ENCODE measurements at regions not wholly inside any gene's neighbourhood (a gene's known extent, or its start where the extent isn't known, plus 50 kb on each side); places are given as distances from the start of the nearest gene placed in this dataset.

DNA sequence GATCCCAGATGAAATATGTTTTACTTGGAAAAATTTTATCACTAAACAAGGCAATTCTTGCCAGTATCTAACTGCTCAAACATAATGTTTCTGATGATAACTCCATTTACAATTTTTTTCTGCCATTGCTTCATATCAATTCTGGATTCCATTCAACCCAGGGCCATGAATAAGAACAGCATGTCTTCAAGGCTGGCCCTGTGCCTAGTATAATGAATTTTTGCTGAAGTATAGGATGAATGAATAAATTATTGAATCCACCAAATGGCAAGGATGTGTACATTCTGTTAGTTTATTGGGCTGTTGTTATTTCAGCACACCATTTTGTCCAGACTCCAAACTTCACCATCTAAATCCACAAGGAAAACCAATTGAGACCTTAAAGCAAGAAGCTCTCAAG is 414.7 kb downstream of the HS3ST3B1 start:
- Histone ChIP-seq H2AFZ (ENCODE audit: insufficient read depth, low read depth, low read length, poor library complexity, severe bottlenecking) (no peak overlapping the region), H3K27ac (ENCODE audit: low read depth in 1 of 2, low read length in 2 of 2) (no peak overlapping the region), H3K4me2 (replicated peaks; ENCODE audit: extremely low read depth, low read length, poor library complexity, severe bottlenecking) (no peak overlapping the region), H4K20me1 (ENCODE audit: insufficient read depth, low read length) (no peaks in the 10 kb centered on the region), H3K4me1 (ENCODE audit: control insufficient read depth in 1 of 2, insufficient read depth in 2 of 2, low read length in 2 of 2) (peaks cover 12 to 28% of the 10 kb centered on the region in 2 donors), H3K4me3 (replicated peaks in 1 of 3; ENCODE audit: low read depth in 2 of 3, low read length in 3 of 3) (no peak overlapping the region), H3K9me3 (replicated peaks in 1 of 2; ENCODE audit: control insufficient read depth in 1 of 2, insufficient read depth in 1 of 2, low read length in 2 of 2) (no peaks in the 10 kb centered on the region), H3K79me2 (ENCODE audit: insufficient read depth, low read length) (no peaks in the 10 kb centered on the region), H3K36me3 (replicated peaks in 1 of 2; ENCODE audit: control insufficient read depth in 1 of 2, insufficient read depth in 2 of 2, low read length in 2 of 2) (no peaks in the 10 kb centered on the region), H3K27me3 (ENCODE audit: control insufficient read depth in 2 of 2, insufficient read depth in 2 of 2, low read length in 2 of 2) (no peaks in the 10 kb centered on the region), H3K9ac (ENCODE audit: insufficient read depth, low read length, poor library complexity, severe bottlenecking) (no peak overlapping the region)
- Mint-ChIP-seq H3K9me3 (peaks cover 0 to 4% (median 0%) of the 10 kb centered on the region in 7 donors), H3K27ac (no peak overlapping the region), H3K36me3 (peaks cover 0 to 3% of the 10 kb centered on the region in 2 donors), H3K4me1 (peaks cover 23% of the 10 kb centered on the region), H3K4me3 (no peak overlapping the region), H3K27me3 (ENCODE audit: low read depth in 3 of 3) (peaks cover 0 to 1% (median 0%) of the 10 kb centered on the region in 3 donors)
- no peak for DNase-seq
- TF ChIP-seq, protein P1, sequence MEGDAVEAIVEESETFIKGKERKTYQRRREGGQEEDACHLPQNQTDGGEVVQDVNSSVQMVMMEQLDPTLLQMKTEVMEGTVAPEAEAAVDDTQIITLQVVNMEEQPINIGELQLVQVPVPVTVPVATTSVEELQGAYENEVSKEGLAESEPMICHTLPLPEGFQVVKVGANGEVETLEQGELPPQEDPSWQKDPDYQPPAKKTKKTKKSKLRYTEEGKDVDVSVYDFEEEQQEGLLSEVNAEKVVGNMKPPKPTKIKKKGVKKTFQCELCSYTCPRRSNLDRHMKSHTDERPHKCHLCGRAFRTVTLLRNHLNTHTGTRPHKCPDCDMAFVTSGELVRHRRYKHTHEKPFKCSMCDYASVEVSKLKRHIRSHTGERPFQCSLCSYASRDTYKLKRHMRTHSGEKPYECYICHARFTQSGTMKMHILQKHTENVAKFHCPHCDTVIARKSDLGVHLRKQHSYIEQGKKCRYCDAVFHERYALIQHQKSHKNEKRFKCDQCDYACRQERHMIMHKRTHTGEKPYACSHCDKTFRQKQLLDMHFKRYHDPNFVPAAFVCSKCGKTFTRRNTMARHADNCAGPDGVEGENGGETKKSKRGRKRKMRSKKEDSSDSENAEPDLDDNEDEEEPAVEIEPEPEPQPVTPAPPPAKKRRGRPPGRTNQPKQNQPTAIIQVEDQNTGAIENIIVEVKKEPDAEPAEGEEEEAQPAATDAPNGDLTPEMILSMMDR (IDR thresholded peaks at IDR 0.05) = no peak
- intact Hi-C loops (cut with micrococcal nuclease) = no loop called here

- no peaks in the 10 kb centered on the region for H3K27me3 ChIP-seq (ENCODE audit: control insufficient read depth in 2 of 2, insufficient read depth in 2 of 2, low read length in 2 of 2)
- H2AFZ ChIP-seq (ENCODE audit: insufficient read depth, low read depth, low read length, poor library complexity, severe bottlenecking) = peak overlapping the region; percentile 16
- H3K27me3 Mint-ChIP-seq (ENCODE audit: low read depth in 3 of 3) = no peaks in the 10 kb centered on the region
- peak overlapping the region; percentile 45 to 81 (median 67) for H3K27ac Mint-ChIP-seq
- TF ChIP-seq, protein P1 (IDR thresholded peaks at IDR 0.05) = no peak
- H3K79me2 ChIP-seq (ENCODE audit: insufficient read depth, low read length) = no peaks in the 10 kb centered on the region
- no CpG with 5 or more reads among the region's 1 CpG for WGBS (ENCODE audit: insufficient coverage)
- H3K4me3 ChIP-seq (replicated peaks in 1 of 3; ENCODE audit: low read depth in 2 of 3, low read length in 3 of 3) = peak overlapping the region in 1 of 3 experiments; percentile 18
- peaks cover 12 to 28% of the 10 kb centered on the region in 2 donors for H3K4me1 ChIP-seq (ENCODE audit: control insufficient read depth in 1 of 2, insufficient read depth in 2 of 2, low read length in 2 of 2)
- H3K9ac ChIP-seq (ENCODE audit: insufficient read depth, low read length, poor library complexity, severe bottlenecking) = no peak overlapping the region
- no peaks in the 10 kb centered on the region for H4K20me1 ChIP-seq (ENCODE audit: insufficient read depth, low read length)
- peaks cover 0 to 3% of the 10 kb centered on the region in 2 donors for H3K36me3 Mint-ChIP-seq
- peak; percentile 38 to 74 (median 63) for DNase-seq
- peaks cover 0 to 3% (median 0%) of the 10 kb centered on the region in 7 donors for H3K9me3 Mint-ChIP-seq
- H3K27ac ChIP-seq (ENCODE audit: low read depth in 1 of 2, low read length in 2 of 2) = peak overlapping the region in 1 of 2 donors; percentile 69
- H3K36me3 ChIP-seq (replicated peaks in 1 of 2; ENCODE audit: control insufficient read depth in 1 of 2, insufficient read depth in 2 of 2, low read length in 2 of 2) = no peaks in the 10 kb centered on the region
- H3K4me3 Mint-ChIP-seq = peak overlapping the region in 1 of 2 donors; percentile 51
- H3K9me3 ChIP-seq (replicated peaks in 1 of 2; ENCODE audit: control insufficient read depth in 1 of 2, insufficient read depth in 1 of 2, low read length in 2 of 2) = no peaks in the 10 kb centered on the region
- H3K4me1 Mint-ChIP-seq = peaks cover 23% of the 10 kb centered on the region
- H3K4me2 ChIP-seq (replicated peaks; ENCODE audit: extremely low read depth, low read length, poor library complexity, severe bottlenecking) = peak overlapping the region; percentile 43
- intact Hi-C loops (cut with micrococcal nuclease) = no loop called here
Measured at GRCh38 chr17:14712611-14713021, 411.7 kb downstream of the HS3ST3B1 start.
